DND-41 (cell line): ENCODE measurements at regions not wholly inside any gene's neighbourhood (a gene's known extent, or its start where the extent isn't known, plus 50 kb on each side); places are given as distances from the start of the nearest gene placed in this dataset.

Experiments used
- EZH2 ChIP-seq: IDR thresholded peaks from 3 replicates; pipeline ENCODE4 v1.6.1; 2012; ENCODE audit warnings: borderline replicate concordance, low read depth, mild to moderate bottlenecking, moderate library complexity, low read length, inconsistent platforms; ENCODE audit not compliant: severe bottlenecking
- TF ChIP-seq, protein P1 (sequence below): IDR thresholded peaks from 2 replicates; pipeline ENCODE4 v1.5.1; 2012; ENCODE audit warnings: borderline replicate concordance, low read length, moderate library complexity, mild to moderate bottlenecking; ENCODE audit not compliant: poor library complexity, severe bottlenecking; ENCODE audit errors: extremely low read depth

DNA sequence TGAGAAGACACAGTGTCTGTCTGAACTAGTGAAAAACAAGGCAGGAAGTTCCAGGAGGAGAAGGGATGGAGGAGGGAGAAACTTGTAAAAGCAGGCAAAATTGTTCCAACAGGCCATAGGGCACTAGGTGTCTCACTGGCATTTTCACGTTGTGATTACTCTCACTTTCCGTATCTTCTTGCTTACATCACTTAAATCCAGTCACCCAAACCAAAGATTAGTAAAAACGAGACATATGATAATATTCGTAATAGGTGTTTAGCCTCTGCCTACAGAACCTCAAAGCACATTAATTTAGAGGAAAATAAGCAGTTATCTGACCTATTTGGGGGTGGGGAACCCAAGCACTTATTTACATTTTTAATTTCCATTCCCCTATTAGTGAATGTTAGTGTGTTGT, 78.3 kb downstream of the POU3F3 start:
- TF ChIP-seq, protein P1, sequence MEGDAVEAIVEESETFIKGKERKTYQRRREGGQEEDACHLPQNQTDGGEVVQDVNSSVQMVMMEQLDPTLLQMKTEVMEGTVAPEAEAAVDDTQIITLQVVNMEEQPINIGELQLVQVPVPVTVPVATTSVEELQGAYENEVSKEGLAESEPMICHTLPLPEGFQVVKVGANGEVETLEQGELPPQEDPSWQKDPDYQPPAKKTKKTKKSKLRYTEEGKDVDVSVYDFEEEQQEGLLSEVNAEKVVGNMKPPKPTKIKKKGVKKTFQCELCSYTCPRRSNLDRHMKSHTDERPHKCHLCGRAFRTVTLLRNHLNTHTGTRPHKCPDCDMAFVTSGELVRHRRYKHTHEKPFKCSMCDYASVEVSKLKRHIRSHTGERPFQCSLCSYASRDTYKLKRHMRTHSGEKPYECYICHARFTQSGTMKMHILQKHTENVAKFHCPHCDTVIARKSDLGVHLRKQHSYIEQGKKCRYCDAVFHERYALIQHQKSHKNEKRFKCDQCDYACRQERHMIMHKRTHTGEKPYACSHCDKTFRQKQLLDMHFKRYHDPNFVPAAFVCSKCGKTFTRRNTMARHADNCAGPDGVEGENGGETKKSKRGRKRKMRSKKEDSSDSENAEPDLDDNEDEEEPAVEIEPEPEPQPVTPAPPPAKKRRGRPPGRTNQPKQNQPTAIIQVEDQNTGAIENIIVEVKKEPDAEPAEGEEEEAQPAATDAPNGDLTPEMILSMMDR: no peak
- TF ChIP-seq EZH2: no peak
